ENCODE measurements at regions not wholly inside any gene's neighbourhood (a gene's known extent, or its start where the extent isn't known, plus 50 kb on each side); places are given as distances from the start of the nearest gene placed in this dataset.
A peak's percentile ranks its signal among the peaks of the same experiment; 100 is the strongest.

GRCh38 chr18:64979791-64980190 is 771.0 kb upstream of the CDH7 start:
- no peak for DNase-seq

- DNase-seq, result no peak
Observed at GRCh38 chr18:64974391-64975125, 776.3 kb upstream of the CDH7 start.

GRCh38 chr18:64972545-64972944 is 778.3 kb upstream of the CDH7 start:
- DNase-seq, result no peak

- DNase-seq, result peak; percentile 24
Observed at GRCh38 chr18:64966667-64967066, 784.1 kb upstream of the CDH7 start.

- DNase-seq, result no peak
Observed at GRCh38 chr18:64956465-64956864, 794.3 kb upstream of the CDH7 start.

GRCh38 chr18:64949885-64950284 is 800.9 kb upstream of the CDH7 start:
- no peak for DNase-seq

- DNase-seq, result no peak
Observed at GRCh38 chr18:64936671-64937070, 787.8 kb upstream of the LINC00305 start.

GRCh38 chr18:64929036-64929435 is 780.1 kb upstream of the LINC00305 start:
- DNase-seq, result no peak

- no peak for DNase-seq
Observed at GRCh38 chr18:64919971-64920570, 771.2 kb upstream of the LINC00305 start.

- no peak for DNase-seq
Observed at GRCh38 chr18:64918851-64919250, 770.0 kb upstream of the LINC00305 start.

GRCh38 chr18:64893349-64893748 is 744.5 kb upstream of the LINC00305 start:
- DNase-seq, result no peak

- DNase-seq, result no peak
Observed at GRCh38 chr18:64888956-64889355, 740.1 kb upstream of the LINC00305 start.

GRCh38 chr18:64886995-64887394 is 738.1 kb upstream of the LINC00305 start:
- no peak for DNase-seq

- no peak for DNase-seq
Observed at GRCh38 chr18:64882896-64883295, 734.0 kb upstream of the LINC00305 start.

GRCh38 chr18:64876833-64877232 is 727.9 kb upstream of the LINC00305 start:
- no peak for DNase-seq

GRCh38 chr18:64872710-64873458 is 724.0 kb upstream of the LINC00305 start:
- no peak for DNase-seq

GRCh38 chr18:64854112-64854511 is 705.2 kb upstream of the LINC00305 start:
- DNase-seq, result no peak

GRCh38 chr18:64852281-64852680 is 703.4 kb upstream of the LINC00305 start:
- no peak for DNase-seq

- DNase-seq, result no peak
Observed at GRCh38 chr18:64851726-64852125, 702.8 kb upstream of the LINC00305 start.

GRCh38 chr18:64850791-64851190 is 701.9 kb upstream of the LINC00305 start:
- no peak for DNase-seq

GRCh38 chr18:64840911-64841701 is 692.2 kb upstream of the LINC00305 start:
- no peak for DNase-seq

GRCh38 chr18:64810354-64810753 is 661.5 kb upstream of the LINC00305 start:
- no peak for DNase-seq

- no peak for DNase-seq
Observed at GRCh38 chr18:64809801-64810200, 660.9 kb upstream of the LINC00305 start.
